GM04504 (cell line): ENCODE measurements at regions not wholly inside any gene's neighbourhood (a gene's known extent, or its start where the extent isn't known, plus 50 kb on each side); places are given as distances from the start of the nearest gene placed in this dataset.

Source experiments
- DNase-seq: peaks from one replicate; pipeline ENCODE4 v3.0.0-alpha.2; 2012; ENCODE audit warnings: low read depth

DNA sequence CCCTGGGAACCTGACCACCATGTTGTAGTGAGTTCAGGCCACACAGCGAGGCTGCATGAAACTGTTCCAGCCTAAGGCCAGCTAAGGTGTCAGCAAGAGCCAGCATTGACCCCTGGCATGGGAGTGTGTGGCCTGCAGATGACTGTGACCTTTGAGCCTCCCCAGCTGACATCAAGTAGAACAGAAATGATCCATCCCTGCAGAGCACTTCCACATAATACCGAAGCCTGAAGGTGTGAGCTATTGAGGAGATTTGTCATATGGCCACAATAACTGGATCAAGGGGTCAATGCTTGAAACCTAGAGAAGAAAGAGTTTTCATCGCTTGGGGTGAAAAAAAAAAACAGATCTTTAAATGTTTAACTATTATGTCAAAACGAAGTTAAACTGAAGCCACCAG lies 207.3 kb upstream of the SOX11 start:
- no peak for DNase-seq

DNA sequence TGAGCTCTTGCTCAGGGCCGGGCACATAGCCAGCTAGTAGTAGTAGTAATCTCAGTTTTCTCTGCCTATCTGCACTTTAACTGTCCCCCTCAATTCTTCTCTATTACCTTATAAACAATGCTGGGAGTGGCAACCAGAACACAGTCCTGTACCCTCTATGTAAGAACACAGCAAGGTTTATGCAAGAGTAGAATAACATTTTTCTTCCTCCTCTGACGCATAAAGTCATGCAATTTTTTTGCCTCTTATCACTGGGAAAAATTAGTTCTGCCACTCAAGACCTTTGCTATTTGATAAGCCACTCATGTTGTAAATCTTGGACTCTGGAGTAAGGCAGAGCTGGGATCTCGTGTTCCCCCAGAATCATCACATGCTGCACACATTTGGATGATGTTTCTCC lies 200.7 kb upstream of the SOX11 start:
- no peak for DNase-seq

DNA sequence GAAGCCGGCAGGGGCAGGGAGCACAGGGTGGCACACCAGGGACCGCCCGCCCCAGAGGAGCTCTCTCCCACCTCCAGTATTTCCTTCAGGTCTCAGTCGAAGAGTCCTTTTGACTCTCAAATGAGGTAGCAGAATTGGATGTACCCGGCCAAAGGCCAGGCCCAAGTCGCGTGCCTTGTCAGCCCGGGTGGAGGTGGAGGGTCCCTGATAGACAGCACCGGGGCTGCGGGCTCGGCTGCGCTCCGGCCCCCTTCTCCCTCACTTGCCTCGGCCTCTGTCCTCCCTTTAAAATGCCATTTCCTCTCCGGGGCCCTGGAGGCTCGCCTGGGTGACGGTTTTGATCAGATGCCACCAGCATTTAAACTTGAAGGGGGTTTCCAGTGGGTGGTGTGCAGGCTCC lies 198.9 kb upstream of the SOX11 start:
- no peak for DNase-seq

DNA sequence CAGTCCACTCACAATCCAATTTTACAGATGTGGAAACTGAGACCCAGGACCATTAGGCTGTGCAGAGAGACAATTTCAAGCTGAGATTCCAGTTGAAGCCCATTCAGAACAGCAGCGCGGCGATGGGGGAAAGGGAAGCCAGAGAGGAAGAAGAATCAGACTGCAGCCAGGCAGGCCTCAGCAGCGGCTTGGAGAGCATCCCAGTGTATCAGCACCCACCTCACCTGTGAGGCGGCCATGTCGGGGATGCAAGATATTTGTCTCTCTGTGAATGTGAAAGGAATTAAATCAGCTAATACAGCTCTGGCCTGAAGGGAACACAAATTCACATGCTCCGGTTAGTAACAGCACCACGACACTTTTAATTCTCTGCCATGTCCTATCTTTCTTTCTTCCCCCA lies 198.0 kb upstream of the SOX11 start:
- no peak for DNase-seq

DNA sequence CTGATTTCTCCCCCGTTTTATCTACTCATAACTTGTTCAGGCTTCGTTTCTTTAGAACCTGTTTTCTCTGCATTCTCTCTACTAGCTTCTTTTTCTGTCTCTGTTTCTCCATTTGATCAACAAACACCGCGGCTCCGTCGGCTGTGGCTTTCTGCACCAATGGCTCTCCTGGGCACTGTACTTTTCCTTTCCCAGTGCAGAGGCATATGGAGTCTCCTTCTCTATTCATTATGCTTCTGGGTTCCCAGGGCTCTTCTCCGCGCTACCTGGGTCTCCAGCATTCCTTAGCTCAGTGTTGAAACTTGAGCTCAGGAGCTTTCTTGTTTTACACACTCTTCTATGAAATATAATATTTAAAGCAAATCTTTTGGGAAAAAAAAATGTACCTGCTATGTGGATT lies 196.6 kb upstream of the SOX11 start:
- DNase-seq, result no peak

DNA sequence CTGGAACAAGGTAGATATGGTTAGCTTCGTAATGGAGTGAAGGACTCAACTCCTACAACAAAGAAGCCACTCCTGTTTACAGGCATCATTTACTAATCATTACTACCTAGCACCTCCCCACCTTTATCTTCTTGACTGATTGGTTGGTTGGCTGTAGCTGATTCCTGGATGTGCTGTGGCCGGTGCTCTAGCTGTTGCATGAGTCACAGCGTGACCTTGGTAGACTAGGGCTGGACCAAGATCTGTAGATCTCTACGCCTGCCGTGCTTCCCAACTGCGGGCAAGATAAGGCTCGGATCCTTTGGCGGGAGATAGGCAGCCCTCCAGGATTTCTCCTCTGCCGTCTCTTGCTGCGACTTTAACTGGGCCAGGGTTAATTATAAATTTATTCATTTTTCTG lies 194.3 kb upstream of the SOX11 start:
- DNase-seq, result no peak

DNA sequence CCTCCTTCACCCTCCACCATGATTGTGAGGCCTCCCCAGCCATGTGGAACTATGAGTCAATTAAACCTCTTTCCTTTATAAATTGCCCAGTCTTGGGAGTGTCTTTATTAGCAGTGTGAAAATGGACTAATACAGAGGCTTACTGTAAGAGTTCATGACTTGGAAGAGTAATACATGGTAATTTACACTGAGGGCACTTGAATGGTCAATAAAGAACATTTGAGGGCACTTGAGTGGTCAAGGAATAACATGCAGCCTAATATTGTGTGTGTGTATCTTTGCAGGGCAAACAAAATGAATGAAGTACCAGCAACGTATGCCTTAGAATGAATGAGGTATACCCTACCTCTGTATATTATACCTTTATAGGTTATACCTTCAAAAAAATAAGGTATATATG lies 190.4 kb upstream of the SOX11 start:
- no peak for DNase-seq

DNA sequence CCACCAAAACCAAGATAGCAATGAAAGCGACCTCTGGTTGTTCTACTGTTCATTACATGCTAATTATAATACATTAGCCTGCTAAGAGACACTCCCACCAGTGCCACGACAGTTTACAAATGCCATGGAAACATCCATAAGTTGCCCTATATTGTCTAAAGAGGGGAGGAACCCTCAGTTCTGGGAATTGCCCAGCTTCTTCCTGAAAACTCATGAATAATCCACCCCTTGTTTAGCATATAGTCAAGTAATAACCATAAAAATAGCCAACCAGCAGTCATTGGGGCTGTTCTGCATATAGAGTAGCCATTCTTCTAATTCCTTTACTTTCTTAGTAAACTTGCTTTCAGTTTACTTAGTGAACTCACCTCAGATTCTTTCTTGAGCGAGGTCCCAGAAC lies 189.8 kb upstream of the SOX11 start:
- DNase-seq, result no peak

DNA sequence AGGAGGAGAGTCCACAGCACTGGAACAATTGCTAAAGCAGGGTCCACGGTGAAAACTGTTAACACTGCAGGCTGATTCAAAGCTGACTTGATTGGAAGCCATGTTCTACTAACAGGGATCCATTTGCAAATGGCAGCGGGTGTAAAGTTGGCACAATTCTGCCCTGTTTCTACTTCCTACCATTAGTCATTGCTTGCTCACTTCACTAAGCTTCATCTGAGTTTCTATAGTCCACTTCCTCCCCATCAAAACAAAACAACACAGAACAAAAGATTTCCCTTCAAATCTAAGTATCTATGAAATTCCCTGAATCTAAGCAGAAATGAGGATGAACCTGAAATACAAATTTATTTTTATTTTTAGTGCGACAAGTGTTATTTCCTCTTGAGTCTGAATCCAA lies 187.4 kb upstream of the SOX11 start:
- DNase-seq, result no peak

DNA sequence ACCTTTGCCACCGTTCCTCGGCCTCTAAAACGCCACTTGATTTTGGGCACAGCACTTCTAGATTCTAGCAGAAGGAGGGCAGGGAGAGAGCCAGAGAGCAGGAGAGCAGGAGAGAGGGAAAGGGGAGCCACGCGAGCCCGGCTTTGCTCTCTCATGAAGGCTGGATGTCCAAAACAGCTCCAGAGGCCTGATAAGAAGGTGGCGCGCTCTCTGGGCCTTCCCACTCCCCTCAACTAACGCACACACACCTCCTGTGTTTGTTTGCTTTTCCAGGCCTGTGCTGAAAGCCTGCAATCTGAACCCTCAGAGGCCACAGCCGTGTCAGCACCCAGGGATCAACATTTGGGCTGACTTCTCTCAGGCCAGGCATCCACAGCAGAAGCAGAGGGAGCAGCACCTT lies 184.8 kb upstream of the SOX11 start:
- no peak for DNase-seq

DNA sequence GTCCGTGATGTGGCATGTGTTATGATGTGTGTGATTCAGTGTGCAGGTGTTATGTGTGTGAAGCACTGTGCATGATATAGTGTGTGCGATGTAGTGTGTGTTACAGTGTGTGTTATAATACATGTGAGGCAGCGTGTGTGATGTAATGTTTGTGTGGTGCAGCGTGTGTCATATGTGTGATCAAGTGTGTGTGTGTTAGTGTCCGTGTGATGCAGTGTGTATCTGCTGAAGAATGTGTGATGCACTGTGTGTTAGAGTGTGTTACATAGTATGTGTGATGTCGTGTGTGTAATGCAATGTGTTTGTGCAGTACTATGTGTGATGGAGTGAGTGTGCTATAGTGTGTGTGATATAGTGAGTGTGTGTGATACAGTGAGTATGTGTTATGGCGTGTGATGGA lies 182.8 kb upstream of the SOX11 start:
- DNase-seq, result no peak

DNA sequence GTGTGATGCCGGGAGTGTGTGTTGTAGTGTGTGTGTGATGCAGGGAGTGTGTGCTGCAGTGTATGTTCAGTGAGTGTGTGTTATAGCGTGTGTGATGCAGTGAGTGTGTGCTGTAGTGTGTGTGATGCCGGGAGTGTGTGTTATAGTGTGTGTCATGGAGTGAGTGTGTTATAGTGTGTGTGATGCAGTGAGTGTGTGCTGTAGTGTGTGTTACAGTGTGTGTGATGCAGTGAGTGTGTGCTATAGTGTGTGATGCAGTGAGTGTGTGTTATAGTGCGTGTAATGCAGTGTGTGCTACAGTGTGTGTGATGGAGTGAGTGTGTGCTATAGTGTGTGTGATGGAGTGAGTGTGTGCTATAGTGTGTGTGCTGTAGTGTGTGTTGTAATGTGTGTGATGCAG lies 182.1 kb upstream of the SOX11 start:
- DNase-seq, result no peak

DNA sequence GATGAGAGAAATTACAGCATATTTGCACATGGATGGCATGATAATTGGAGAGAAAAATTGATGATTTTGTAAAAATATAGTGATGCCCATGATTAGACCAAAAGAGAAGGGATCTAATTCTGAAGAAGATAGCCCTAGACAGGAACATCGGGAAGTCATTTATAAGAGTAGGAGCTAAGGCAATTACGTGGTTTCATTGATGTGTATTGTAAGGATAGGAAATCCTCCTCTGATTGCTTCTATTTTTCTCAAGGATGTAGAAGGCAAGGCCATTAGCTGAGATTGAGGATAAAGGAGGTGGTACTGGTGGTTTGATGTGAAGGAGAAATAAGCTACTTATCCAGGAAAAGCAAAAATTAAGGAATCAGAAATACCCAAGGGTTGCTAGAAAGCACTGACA lies 176.5 kb upstream of the SOX11 start:
- no peak for DNase-seq

DNA sequence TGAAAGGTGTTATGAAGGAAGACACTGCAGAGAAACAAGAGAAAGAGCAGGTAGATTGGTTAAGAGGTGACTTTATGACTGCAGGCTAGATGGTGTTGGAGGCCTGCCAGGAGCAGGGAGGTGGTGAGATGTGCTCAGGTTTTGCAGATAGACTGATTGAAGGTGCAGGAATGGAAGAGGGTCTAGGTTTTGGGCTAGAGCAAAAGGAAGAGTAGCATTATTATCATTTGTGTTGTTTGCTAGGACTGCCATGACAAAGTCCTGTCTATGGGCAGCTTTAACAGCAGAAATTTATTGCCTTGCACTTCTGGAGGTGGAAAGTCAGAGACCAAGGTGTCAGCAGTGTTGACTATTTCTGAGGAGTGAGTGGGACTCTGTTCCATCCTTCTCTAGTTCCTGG lies 172.9 kb upstream of the SOX11 start:
- DNase-seq, result no peak

DNA sequence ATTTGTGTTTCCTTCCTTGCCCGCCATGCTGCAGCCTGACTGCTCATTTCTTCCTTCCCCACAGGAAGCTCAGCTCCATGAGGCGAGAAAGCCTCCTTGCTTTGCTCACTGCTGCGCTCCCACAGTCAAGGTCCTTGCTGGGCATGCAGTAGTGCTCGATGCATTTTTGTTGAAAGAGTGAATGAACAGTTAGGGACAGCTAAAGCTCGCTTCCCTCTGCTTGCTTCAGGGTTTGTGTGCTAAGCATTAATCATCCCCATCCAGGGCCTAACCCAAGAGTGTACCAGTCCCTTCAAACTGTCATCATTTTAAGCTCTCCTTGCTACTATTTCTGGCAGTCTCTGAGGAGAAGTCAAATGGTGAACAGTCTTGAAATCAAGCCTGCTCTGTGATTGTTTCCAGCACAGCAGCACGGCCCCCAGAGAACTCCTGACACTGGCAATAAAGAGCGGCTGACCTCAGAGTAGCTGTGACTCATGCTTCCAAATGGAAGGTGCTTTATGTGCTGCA lies 171.7 kb upstream of the SOX11 start:
- no peak for DNase-seq

DNA sequence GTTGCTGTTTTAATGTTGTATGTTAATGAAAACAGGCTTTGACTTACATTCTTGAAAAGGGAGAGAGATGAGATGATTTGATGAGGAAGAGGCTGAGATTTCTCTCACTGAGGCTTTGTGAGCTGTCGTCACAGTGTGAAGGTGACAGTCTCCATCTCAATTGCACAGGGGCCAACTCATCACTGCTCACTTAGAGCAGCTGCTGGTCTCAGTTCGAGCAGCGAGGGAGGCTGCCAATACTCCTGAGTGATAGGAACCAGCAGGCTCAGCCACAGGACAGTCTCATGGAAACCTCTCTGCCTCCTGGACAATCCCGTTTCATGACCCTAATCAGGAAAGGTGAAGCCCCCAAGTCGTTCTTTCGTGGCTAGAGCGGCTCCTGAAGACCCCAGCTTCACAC lies 170.7 kb upstream of the SOX11 start:
- no peak for DNase-seq

DNA sequence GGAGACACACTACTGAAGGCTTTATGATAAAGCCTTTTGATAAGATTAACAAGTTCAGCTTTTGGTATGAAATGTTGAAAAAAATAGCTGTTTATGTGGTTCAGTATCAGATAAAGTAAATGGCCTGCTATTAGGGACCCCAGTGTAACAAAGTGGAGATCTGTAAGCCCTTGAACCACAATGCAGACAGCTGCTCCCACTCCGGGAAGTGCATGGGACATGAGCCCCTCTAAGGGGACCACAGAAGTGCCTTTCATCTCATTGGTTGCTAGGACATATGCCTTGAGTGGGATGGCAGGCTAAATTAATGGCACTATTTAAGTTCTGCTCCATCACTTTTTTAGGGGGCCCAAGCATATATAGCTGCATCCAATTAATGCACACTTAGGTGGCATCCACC lies 167.6 kb upstream of the SOX11 start:
- no peak for DNase-seq

DNA sequence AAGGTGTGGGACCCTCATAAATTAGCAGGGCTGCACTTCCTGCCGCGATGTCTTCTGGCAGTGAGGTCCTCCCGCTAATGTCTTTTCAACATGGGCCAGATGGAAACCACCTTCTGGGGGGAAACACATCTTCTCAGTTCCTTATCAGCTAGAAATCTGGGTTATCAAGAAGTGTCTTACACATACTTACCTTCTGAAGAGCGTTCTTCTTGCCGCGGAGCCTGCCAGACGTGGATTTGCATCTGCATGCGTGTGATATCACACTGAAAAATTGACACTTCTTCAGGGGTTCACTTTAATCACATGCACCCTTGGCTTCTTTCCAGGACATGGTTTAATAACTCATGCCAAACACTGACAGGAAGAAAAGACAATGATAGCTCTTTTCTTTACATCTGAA lies 163.5 kb upstream of the SOX11 start:
- no peak for DNase-seq

DNA sequence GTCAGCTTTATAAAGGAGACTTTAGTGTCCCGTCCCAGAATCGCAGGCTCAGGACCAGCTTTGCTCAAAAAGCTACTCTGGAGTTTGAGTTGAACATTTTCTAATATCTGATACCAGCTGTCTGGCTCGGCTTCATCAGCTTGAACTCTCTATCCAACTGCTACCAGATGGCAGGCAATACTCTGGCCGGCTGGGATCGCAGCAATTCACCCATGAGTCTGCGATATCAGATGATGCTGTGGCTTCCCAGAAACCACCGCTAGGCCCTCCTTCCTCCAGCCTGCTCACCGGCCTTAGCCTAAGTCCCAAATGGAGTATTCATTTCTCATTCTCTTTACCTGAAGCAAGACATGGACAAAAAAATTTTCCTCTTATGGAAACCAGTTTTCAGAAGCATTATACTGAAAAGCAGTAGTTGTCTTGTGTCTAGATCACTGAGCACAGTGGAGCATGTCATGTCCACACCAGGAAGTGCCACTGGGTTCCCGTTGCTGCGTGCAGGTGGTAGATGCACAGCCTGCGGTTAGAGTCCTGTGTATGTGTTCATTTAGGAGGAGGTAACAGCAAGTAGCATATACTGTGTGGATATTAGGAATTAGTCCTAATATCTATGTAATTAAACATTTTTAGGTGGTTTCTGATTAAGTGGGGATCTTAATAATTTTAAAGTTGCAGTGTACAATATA lies 162.0 kb upstream of the SOX11 start:
- DNase-seq, result no peak

DNA sequence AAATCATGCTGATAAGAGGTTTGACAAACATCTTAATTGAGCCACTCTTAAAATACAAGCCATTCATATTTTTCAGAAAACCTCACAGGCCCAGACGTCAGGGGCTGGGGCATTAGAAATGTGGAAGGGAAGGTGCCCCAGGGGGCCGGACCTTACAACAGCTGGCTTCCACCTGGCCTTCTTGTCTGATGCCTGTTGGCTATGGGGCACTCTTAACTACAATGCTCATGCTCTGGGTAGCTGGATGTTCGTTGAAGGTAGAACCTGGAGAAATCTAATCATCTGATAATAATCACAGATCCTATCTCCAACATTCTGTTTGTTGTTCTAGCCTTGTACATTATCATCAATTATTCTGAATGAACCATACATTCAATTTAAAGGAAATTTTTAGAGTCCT lies 156.9 kb upstream of the SOX11 start:
- DNase-seq, result no peak

DNA sequence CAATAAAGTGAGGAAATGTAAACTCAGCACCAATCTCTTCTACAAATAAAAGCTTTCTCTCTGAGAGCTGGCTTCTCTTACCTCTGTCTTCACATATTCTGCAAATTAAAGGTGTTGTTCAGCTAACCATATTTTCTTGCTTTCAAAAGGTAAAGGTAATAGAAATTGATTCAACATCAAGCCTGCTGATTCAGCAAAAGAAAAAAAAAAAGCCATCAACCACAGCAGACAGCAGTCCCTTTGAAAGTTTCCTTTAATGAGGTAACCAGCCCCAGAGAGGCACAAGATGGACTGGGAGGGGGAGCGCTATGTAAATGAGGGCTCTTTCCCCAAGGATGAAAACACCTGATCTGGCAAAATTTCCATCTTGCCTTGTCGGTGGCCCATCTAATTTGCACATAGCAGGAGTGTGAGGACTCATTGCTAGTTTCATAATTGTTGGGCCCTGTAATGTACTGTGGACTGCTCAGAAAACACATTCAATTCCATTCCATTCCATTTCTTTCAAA lies 154.9 kb upstream of the SOX11 start:
- DNase-seq, result no peak

DNA sequence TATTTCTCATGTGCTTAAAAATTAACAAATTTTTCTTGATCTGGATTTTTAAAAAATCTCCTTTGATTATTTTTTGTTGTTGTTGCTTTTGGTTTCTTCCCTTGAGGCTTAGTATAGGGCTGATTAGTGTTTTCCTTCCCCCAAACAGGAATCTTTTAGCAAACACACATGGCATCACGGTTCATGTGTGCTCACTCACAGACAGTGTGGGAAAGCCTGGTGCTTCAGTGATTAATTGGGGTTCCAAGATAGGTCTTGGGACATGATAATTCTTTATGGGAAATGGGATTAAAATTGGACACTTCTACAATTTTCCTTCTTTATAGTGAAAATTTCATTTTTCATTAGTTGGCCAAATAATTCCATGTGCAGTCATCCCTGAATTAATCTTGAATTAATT lies 153.9 kb upstream of the SOX11 start:
- no peak for DNase-seq

DNA sequence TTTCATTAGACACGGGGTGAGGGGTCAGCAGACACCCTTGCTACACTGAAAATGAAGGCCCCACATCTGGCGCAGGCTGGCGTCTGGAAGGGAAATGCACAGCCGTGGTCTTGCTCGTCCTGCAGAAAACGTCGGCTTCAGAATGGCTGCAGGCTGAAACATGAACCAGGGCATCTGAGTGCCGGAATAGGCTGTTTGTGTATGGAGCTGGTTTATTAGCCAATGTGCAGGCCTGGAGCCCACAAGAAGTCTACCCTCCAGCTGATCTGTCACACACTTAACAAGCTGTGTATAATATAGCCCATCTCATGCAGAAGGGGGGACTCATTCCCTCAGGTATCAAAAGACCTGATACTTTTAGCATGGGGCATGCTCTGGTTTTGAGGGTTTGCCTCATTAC lies 153.4 kb upstream of the SOX11 start:
- DNase-seq, result no peak
